Loucy (cell line): ENCODE measurements at regions not wholly inside any gene's neighbourhood (a gene's known extent, or its start where the extent isn't known, plus 50 kb on each side); places are given as distances from the start of the nearest gene placed in this dataset.

Source experiments
- EZH2phosphoT487 ChIP-seq: fragments of 200-600 bp; IDR thresholded peaks from 2 replicates; pipeline ENCODE4 v1.6.1; 2018; ENCODE audit warnings: antibody characterized with exemption, mild to moderate bottlenecking, moderate library complexity, borderline replicate concordance
- TF ChIP-seq, protein P1 (sequence below): fragments of 200-600 bp; sonication (generic); conservative IDR thresholded peaks from 2 replicates; pipeline ENCODE4 v1.5.1; 2014; ENCODE audit warnings: mild to moderate bottlenecking, antibody characterized with exemption, low read length

- TF ChIP-seq, protein P1, sequence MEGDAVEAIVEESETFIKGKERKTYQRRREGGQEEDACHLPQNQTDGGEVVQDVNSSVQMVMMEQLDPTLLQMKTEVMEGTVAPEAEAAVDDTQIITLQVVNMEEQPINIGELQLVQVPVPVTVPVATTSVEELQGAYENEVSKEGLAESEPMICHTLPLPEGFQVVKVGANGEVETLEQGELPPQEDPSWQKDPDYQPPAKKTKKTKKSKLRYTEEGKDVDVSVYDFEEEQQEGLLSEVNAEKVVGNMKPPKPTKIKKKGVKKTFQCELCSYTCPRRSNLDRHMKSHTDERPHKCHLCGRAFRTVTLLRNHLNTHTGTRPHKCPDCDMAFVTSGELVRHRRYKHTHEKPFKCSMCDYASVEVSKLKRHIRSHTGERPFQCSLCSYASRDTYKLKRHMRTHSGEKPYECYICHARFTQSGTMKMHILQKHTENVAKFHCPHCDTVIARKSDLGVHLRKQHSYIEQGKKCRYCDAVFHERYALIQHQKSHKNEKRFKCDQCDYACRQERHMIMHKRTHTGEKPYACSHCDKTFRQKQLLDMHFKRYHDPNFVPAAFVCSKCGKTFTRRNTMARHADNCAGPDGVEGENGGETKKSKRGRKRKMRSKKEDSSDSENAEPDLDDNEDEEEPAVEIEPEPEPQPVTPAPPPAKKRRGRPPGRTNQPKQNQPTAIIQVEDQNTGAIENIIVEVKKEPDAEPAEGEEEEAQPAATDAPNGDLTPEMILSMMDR = no peak
- no peak for TF ChIP-seq EZH2phosphoT487
Measured at GRCh38 chr6:58198301-58198700, 880.9 kb downstream of the PRIM2 start.
